Stimulated activated CD8-positive, alpha-beta memory T cell treated with anti-CD3 and anti-CD28 coated beads, Interleukin-15, amount 100 ng/mL, for 24 hours (primary cell): ENCODE measurements at regions not wholly inside any gene's neighbourhood (a gene's known extent, or its start where the extent isn't known, plus 50 kb on each side); places are given as distances from the start of the nearest gene placed in this dataset.
A peak's percentile ranks its signal among the peaks of the same experiment; 100 is the strongest.

Experiments used
- DNase-seq: peaks from one replicate; pipeline ENCODE4 v3.0.0-alpha.2; 2020; ENCODE audit warnings: low read depth

- DNase-seq: peak; percentile 17
Measured at GRCh38 chr9:38227061-38227540, 158.1 kb upstream of the SHB start.

GRCh38 chr9:38226491-38226951 lies 157.5 kb upstream of the SHB start:
- DNase-seq: no peak

GRCh38 chr9:38224941-38225340 lies 155.9 kb upstream of the SHB start:
- DNase-seq: no peak

GRCh38 chr9:38216572-38216971 lies 147.5 kb upstream of the SHB start:
- DNase-seq: no peak

- DNase-seq: no peak
Measured at GRCh38 chr9:38215465-38215864, 146.4 kb upstream of the SHB start.

GRCh38 chr9:38214432-38214831 lies 145.4 kb upstream of the SHB start:
- no peak for DNase-seq

GRCh38 chr9:38213631-38214299 lies 144.7 kb upstream of the SHB start:
- DNase-seq: no peak

GRCh38 chr9:38212016-38212415 lies 143.0 kb upstream of the SHB start:
- no peak for DNase-seq

GRCh38 chr9:38211002-38211401 lies 142.0 kb upstream of the SHB start:
- DNase-seq: no peak

- DNase-seq: no peak
Measured at GRCh38 chr9:38208206-38208901, 139.3 kb upstream of the SHB start.

GRCh38 chr9:38207247-38207778 lies 138.3 kb upstream of the SHB start:
- no peak for DNase-seq

- no peak for DNase-seq
Measured at GRCh38 chr9:38205279-38205678, 136.3 kb upstream of the SHB start.

GRCh38 chr9:38202336-38202938 lies 133.4 kb upstream of the SHB start:
- no peak for DNase-seq

GRCh38 chr9:38201844-38202243 lies 132.8 kb upstream of the SHB start:
- DNase-seq: no peak

- no peak for DNase-seq
Measured at GRCh38 chr9:38200431-38200830, 131.4 kb upstream of the SHB start.

GRCh38 chr9:38198140-38198539 lies 129.1 kb upstream of the SHB start:
- DNase-seq: no peak

- DNase-seq: no peak
Measured at GRCh38 chr9:38196714-38197113, 127.7 kb upstream of the SHB start.

GRCh38 chr9:38195737-38196161 lies 126.7 kb upstream of the SHB start:
- no peak for DNase-seq

GRCh38 chr9:38194870-38195269 lies 125.8 kb upstream of the SHB start:
- no peak for DNase-seq

- DNase-seq: no peak
Measured at GRCh38 chr9:38192731-38193265, 123.8 kb upstream of the SHB start.

- no peak for DNase-seq
Measured at GRCh38 chr9:38186404-38187115, 117.5 kb upstream of the SHB start.
